HG03558 (cell line): ENCODE measurements at regions not wholly inside any gene's neighbourhood (a gene's known extent, or its start where the extent isn't known, plus 50 kb on each side); places are given as distances from the start of the nearest gene placed in this dataset.
"Not testable (repeated sequence)": the region's sequence is repeated elsewhere in the genome, so short reads cannot be mapped to it uniquely, and the experiment has no call there.

ENCODE experiments used
- ATAC-seq: cut with Tn5 transposase; IDR thresholded peaks from one replicate; pipeline ENCODE4 v1.9.1; 2021; ENCODE audit warnings: moderate number of reproducible peaks; ENCODE audit not compliant: unreplicated experiment; ENCODE audit errors: extremely low read depth

DNA sequence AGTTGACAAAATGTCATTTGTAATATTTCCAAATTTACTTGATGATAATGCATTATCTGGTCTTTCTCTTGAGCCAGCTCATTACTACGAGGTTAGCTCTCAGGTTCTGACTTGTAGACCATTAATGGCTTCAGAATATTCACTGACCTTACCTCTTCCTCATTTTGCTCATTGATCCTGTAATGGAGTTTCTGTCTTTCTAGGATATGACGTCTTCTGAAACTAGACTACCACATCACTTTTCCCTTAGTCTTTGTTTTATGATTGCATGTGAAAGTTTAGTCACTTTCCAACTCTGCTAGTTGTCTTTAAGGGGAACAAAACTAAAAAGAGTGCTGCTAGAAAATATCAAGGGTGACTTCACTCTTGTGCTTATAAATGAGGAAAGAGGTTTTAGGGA lies 697.6 kb downstream of the JRKL start:
- ATAC-seq = no peak

DNA sequence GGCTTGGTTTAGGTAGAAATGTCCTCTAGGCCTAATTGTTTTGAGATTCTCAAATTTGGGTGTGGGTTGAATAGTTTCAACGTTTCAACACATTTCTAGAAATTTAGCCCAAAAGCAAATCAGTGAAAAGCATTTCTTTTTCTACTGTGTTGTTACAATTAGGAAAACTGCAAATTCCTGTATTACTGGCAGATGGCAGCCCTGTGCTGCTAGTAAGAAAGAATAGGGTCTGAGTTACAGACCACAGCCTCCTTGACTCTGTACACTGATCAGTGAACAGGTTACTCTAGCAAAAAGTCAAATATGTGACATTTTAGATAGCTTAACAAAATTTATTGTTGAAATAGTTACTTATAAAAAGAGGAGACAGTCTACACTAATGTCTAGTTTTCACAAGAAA lies 703.0 kb downstream of the JRKL start:
- ATAC-seq = no peak

DNA sequence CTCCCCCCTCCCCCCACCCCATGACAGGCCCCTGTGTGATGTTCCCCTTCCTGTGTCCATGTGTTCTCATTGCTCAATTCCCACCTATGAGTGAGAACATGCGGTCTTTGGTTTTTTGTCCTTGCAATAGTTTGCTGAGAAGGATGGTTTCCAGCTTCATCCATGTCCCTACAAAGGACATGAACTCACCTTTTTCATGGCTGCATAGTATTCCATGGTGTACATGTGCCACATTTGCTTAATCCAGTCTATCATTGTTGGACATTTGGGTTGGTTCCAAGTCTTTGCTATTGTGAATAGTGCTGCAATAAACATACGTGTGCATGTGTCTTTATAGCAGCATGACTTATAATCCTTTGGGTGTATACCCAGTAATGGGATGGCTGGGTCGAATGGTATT lies 712.4 kb downstream of the JRKL start:
- ATAC-seq = not testable (repeated sequence)

GRCh38 chr11:97107604-97108003 lies 717.8 kb downstream of the JRKL start:
- ATAC-seq = no peak

DNA sequence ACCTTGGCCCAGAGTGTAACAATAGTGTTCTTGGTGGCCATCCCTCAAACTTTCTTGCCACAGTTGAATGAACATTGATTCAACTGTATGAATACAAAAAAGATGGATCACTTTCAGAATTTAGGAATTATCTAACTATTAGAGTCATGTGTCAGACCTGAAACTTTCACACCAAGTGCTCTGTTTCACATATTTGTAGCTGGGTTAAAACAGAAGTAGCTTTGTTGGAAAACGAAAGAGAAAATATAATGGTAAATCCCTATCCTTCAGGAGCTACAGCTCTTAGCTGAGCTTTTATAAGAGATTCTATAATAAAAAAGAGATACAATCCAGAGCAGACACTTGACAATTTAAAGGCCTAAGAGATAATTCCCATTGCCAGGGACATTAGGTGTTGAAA lies 719.3 kb downstream of the JRKL start:
- no peak for ATAC-seq

DNA sequence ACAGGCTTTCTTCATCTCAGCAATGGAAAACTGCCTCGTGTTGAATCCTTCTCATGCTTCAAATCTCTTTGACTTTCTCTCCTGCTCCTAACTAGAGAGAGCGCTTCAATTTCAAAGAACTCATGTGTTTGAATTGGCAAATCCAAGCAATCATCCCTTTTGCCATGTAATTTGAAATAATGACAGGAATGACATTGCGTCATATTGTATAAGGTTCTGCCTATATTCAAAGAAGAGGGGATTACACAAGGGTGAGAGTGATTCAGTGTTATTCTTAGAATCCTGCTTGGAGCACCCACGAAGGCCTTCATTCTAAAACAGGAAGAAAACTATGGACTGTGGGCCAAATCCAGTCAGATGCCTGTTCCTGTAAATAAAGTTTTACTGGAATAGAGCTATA lies 720.6 kb downstream of the JRKL start:
- ATAC-seq = no peak

- no peak for ATAC-seq
Measured at GRCh38 chr11:97111559-97111958, 721.7 kb downstream of the JRKL start.

DNA sequence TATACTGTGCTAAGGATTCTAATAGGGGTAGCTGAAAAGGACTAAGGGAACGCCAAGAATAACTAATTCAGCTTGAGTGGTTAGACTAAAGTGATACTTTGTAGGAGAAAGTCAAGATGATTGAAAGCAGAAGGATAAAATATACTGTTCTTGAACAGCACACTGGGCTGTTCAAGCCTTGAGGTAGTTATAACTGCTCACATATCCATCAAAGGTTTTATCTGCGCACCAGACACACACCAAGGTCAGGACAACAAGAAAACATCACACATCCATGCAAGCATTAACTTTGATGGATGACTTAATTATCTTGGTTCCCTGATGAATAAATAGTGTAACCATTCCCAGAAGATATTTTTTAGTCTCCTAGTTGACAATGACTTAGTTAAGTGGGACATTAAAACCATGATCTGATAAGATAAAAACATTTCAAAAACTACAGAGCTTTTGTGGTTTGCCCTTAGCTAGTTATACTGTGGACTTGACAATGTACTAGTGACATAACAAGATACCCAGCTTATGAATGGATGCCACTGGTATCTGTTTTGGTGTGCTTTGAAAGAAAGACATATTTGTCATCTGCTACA lies 728.9 kb downstream of the JRKL start:
- ATAC-seq = no peak

GRCh38 chr11:97123237-97123636 lies 733.4 kb downstream of the JRKL start:
- ATAC-seq = no peak

DNA sequence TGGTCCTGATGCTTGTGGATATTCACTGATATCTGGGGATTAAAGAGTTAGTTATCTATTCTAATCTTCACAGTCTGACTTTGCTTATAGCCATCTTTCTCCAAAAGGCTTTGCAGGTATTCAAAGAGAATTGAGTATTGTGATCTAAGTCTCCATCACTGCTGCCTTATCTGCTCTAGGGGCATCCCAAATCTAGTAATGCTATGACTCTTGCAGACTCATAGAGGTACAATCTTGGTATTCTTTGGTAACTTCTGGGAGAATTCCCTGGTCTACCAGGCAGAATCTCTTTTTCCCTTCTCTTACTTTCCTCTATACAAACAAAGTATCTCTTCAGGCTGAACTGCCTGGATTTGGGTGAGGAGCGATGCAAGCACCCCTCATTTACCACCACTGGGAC lies 746.3 kb downstream of the JRKL start:
- ATAC-seq = no peak

- ATAC-seq = no peak
Measured at GRCh38 chr11:97140885-97141494, 751.2 kb downstream of the JRKL start.

- no peak for ATAC-seq
Measured at GRCh38 chr11:97143463-97143862, 753.6 kb downstream of the JRKL start.

GRCh38 chr11:97149741-97150140 lies 759.9 kb downstream of the JRKL start:
- ATAC-seq = no peak

DNA sequence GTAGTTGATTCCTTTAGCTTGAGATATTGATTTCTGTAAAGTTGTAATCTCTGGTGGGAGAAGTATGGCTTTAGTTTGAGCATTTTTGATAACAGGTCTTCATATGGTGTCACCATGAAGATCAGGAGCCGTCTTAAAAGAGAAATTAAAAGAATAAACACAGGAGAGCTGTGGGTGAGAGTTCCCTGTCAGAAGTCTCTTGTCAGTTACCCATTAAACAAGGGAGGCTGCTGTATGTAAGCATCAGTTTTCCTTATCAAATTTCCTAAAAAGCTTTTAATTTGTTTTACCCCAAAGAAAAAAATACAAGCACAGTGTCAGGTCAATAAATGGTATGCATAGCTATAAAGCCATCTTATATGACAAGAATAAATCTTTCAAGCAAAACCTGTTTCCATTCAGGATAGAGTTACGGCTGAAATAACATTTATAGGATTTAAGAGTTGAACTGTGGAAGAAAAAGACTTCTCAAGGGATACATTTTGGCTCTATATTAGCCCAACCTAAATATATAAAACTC lies 767.5 kb downstream of the JRKL start:
- no peak for ATAC-seq

GRCh38 chr11:97158243-97158642 lies 768.4 kb downstream of the JRKL start:
- no peak for ATAC-seq

DNA sequence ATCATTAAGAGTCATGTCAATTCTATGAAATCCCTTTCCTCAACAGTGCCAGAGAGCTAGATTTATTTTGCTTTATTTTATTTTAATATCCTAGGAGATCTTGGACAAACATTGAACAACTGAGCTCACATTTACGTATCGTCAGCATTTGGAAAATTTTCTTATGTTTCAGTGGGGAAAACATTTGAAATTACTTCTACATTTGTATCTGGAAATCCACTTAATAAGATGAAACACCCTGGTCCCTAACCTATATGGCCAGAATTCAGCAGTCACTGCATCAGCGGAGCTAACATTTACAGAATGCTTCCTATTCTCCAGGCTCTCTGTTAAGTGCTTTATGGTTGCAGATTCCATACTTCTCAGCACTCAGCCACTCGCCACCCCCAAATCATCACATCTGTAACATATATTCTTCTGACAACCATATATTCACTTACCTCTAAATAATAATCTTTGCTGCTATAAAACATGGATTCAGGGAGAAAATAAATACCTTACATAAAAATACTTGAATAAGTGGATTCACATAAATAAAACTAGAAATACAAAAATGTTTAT lies 773.9 kb downstream of the JRKL start:
- no peak for ATAC-seq

GRCh38 chr11:97201743-97202612 lies 812.2 kb downstream of the JRKL start:
- ATAC-seq = no peak

GRCh38 chr11:97202613-97203292 lies 812.9 kb downstream of the JRKL start:
- no peak for ATAC-seq

DNA sequence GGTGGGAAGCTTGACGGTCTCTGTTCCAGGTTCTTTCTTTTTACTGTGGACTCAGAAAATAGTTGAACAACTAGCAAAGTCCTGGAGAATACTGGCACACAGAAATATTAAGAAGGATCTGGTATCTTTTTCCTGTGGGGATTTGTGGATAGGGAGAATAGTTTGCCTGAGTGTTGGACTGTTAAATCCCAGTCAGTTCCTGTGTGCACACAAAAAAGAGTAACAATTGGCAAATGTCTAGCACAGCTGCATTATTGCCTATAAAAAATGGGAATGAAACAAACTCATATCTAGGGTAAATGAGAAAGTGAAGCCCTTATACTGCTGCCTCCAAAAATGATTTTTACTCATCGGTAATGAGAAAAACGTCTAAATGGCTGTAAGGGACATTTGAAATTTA lies 828.2 kb downstream of the JRKL start:
- no peak for ATAC-seq

DNA sequence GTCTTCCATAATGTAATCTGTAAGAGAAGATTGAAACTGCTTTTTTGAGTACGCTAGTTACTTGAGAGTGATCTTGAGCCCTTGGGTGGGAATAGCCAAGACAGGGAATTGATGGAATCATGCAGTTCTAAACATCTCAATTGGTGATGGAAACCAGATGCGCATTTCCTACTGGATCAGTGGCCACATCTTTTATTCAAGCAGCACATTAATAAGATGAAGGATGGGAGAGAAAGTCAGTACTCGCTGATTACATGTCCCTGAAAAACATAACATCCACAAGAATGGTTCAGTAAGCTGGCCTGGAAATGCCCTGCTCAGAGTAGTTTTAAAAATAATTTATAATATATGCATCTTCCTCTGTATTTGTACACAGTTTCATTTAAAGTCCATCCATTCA lies 833.8 kb downstream of the JRKL start:
- ATAC-seq = no peak
